GM12865 (cell line): ENCODE measurements at regions not wholly inside any gene's neighbourhood (a gene's known extent, or its start where the extent isn't known, plus 50 kb on each side); places are given as distances from the start of the nearest gene placed in this dataset.
"Not testable (repeated sequence)": the region's sequence is repeated elsewhere in the genome, so short reads cannot be mapped to it uniquely, and the experiment has no call there.

ENCODE experiments used
- DNase-seq: peaks from one replicate; pipeline ENCODE4 v3.0.0; 2010; ENCODE audit warnings: low read depth
- H3K4me3 ChIP-seq: 2 replicates; pipeline ENCODE4 v1.5.1; 2011; ENCODE audit warnings: mild to moderate bottlenecking, low read depth, low read length, control low read depth
- TF ChIP-seq, protein P1 (sequence below): IDR thresholded peaks from 2 replicates; pipeline ENCODE4 v1.5.1; 2011; ENCODE audit warnings: low read length, control low read depth, low read depth, inconsistent platforms; ENCODE audit not compliant: insufficient read depth; ENCODE audit errors: missing control alignments

DNA sequence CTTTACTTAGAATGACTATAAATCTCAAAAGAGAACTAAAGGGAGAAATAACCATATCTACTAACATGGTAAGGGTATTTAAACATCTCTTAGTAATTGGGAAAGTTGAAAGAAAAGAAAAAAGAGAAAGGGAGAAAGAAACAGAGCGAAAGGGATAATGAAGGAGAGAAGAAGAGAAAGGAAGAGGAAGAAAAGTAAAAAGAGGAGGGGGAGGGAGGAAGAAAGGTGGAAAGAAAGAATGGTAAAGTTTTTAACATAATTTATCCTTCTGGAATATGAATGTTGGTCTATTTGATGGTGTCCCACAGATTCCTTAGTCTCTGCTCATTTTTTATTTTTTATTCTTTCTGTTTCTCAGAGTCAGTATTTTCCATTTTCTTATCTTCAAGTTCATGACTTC, 202.7 kb downstream of the ZNF92 start:
- not testable (repeated sequence) for DNase-seq, H3K4me3 ChIP-seq

DNA sequence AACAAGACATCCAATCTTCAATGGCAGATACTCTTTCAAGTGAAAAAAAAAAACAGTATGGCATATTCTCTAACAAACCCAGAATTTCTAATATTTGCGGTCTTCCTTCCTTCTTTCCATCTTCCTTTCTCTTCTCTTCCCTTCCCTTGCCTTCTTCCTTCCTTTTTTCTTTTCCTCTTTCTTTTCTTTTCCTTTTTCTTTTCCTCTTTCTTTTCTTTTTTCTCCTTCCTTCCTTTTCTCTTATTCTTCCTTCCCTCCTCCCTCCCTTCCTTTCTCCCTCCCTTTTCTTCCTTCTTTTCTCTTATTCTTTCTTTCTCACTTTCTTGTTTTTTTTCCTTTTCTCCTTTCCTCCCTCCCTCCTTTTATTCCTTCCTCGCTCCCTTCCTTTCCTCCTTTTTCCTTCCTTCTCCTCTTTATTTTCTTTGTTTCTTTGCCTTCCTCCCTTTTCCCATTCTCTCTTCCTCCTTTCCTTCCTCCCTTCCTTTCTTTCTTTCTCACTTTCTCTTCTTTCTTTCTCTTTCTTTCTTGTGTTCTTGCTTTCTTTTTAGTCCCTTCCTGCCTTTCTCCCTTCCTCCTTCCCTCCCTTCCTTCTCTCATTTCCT, 209.0 kb downstream of the ZNF92 start:
- DNase-seq = not testable (repeated sequence)

DNA sequence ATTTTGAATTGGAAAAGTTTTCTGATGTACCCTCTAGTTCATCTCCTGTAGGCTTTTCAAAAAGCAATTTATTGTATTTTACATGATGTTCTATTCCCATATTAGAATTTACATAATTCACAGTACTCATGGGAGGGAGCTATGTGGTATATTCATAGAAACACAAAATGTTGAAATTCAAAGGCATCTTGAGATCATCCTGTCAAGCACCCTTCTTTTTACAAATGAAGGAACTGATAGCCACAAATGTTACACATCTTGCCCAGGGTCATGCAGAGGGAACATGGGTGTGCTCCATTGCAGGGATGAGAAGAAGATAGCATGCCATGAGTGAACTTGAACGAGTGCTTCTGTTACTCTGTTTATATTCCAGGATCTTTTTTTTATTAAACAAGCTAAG, 228.8 kb downstream of the ZNF92 start:
- H3K4me3 ChIP-seq, DNase-seq: not testable (repeated sequence)

More for the DNA sequence above, 209.0 kb downstream of the ZNF92 start:
- not testable (repeated sequence) for H3K4me3 ChIP-seq

DNA sequence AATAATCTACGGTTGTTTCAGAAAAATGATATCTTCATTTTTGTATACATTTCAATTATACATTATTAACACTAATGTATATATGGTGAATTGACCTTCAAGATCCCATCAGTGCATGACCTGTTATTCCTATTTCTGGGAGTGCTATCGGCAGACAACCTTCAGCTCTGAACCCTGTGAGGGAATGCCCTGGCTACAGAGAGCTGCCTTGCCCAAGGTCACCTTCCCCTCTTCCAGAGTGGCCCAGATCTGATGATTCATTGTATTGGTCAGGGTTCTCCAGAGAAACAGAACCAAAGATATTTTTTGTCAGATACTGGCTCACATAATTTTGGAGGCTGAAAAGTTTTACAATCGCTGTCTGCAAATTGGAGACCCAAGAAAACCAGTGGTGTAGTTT, 235.5 kb downstream of the ZNF92 start:
- DNase-seq = no peak
- H3K4me3 ChIP-seq = no peak overlapping the region
- TF ChIP-seq, protein P1, sequence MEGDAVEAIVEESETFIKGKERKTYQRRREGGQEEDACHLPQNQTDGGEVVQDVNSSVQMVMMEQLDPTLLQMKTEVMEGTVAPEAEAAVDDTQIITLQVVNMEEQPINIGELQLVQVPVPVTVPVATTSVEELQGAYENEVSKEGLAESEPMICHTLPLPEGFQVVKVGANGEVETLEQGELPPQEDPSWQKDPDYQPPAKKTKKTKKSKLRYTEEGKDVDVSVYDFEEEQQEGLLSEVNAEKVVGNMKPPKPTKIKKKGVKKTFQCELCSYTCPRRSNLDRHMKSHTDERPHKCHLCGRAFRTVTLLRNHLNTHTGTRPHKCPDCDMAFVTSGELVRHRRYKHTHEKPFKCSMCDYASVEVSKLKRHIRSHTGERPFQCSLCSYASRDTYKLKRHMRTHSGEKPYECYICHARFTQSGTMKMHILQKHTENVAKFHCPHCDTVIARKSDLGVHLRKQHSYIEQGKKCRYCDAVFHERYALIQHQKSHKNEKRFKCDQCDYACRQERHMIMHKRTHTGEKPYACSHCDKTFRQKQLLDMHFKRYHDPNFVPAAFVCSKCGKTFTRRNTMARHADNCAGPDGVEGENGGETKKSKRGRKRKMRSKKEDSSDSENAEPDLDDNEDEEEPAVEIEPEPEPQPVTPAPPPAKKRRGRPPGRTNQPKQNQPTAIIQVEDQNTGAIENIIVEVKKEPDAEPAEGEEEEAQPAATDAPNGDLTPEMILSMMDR = no peak

DNA sequence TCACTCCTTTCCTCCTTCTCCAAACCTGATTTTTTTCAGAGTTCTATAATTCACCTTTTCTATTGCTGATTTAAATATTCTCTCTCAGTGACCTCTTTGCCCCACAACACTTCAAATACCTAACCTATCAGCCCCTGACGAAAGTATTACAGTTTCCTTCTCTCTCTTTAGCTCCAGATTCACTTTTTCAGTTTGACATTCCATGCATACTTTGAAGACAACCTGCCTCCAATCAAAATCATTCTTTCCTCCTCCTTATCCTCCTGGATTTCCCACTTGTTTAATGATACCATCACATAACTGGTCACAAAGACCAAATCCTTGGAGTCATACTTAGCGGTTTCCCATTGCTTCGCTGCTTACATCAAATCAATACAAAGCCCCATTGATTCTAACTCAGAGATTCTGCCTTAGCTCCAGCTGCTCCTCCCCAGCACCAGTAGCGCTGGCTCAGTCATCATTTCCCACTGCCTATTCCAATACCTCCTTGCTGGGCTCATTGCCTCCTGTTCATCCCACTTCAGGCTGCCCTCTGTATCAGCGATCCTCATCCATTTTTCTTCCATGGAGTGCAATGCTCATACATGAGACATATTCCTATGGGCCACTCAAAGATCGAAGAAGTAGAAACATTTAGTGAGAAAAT, 240.1 kb downstream of the ZNF92 start:
- not testable (repeated sequence) for H3K4me3 ChIP-seq, DNase-seq

DNA sequence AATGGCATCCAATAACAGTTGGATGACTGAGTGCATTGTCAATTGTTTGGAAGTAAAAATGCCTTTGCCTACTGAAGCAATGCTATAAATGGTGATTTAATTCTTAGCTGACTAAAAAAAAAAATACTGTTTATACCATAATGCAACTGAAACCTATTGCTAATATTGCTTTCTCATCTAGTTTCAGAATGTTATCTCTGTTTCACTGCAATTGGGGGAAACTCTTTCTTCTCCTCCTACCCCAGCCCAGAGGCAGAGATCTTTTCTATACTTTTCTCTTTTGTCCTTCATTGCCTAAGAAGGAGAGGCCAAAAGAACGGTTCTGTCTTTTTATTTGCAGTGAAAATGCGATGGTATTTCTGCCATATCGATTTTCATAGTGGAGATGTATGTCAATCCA, 242.5 kb downstream of the ZNF92 start:
- not testable (repeated sequence) for DNase-seq, H3K4me3 ChIP-seq

DNA sequence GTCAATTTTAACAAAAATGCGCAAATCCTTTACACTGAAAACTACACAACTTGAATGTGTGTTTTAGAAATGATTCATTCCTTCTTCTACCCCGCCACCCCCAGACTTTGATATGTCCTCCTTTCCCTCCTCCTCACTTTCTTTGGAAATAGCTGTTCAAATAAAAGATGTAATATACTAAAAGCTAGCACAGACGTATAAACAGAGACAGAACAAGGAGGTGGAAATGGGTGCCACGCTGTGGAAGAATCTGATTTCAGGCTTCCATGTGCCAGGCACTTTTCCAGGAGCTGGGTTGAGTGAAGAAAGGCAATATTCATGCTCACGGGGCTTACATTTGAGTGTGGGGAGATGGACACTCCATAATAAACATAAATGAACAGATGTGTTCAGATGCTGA, 246.6 kb downstream of the ZNF92 start:
- not testable (repeated sequence) for H3K4me3 ChIP-seq, DNase-seq

DNA sequence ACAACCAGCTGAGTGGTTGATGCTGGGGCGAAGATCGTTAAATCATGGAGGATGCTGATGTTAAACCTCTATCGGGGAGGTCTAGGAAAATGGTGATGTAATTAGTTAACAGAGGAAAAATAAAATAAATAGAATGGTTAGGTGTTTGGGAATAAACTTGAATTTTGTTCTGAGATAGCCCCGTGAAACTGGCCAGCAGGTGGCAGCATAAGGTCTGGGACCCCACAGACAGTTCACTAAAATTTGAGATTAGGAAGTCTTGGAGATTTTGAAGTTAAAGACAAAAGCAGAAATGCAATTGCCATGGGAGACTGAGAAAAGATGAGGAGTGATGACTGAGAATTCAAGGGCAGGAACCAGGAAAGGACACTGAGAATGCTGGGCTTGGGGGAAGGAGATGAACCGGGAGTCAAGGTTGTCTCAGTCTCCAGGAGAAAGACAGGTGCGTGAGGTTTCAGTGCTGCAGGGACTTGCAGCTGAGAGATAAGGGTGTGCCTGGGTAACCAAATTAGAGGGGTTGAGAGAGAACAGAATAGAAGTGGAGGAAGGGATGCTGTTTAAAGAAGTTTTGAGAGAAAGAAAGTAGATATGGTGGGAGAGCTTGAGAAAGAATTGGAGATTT, 248.0 kb downstream of the ZNF92 start:
- peak; percentile 11 for DNase-seq
- TF ChIP-seq, protein P1 = peak; percentile 44
- not testable (repeated sequence) for H3K4me3 ChIP-seq

DNA sequence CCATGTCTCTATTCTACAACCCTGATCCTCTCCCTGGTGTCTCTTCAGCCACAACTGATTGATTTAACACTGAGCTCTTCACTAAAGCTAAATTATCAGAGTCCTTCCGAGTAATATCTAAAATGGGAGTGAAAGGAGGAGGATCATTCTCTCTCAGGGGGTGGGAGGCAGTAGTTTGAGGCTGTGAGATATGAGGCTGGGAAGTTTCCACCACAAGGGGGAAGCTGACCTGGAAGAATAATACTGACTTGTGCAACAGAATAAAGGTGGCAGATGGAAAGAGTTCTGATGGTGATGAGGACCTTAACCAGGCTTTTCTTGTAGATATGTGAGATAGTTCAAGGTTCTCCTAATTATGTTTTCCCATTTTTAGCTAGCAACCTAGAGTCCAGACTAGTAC, 241.6 kb upstream of the VKORC1L1 start:
- H3K4me3 ChIP-seq, DNase-seq: not testable (repeated sequence)

DNA sequence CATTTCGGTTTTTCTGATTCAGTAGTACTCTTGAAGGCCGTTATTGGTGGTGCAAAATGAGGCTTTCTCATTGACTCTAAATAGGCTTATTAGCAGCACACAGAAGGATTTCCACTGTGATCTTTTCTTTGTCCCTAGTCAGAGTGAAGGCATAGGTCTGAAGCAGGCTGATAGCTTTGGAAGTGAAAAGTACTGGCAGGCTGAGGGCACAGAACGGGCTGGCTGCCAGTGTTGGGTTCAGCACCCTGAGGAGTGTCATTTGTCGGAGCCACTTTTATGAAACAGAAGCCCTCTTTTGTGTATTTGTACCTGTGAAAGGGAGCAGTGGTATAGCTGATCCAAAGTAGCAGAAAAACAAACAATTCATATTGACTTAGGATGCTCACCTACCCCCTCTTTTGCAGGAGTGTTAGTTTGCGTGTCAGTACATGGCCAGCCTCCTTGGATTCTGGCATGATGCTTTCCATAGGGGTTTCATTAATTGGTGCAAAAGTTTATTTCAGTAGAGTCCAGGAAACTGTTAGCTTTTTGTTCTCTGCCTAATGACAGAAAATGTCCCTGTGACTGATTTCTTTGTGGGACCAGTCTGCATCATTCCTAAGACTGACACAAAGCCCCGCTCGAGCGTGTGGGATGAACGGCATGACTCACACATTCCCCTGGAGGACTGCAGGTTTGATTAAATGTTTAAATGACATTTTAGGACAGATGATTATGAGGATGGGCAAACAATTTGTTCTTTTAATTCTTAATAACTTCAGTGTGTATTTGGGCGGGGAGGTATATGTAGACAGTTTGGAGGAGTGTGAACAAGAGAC, 239.1 kb upstream of the VKORC1L1 start:
- DNase-seq, H3K4me3 ChIP-seq: not testable (repeated sequence)

DNA sequence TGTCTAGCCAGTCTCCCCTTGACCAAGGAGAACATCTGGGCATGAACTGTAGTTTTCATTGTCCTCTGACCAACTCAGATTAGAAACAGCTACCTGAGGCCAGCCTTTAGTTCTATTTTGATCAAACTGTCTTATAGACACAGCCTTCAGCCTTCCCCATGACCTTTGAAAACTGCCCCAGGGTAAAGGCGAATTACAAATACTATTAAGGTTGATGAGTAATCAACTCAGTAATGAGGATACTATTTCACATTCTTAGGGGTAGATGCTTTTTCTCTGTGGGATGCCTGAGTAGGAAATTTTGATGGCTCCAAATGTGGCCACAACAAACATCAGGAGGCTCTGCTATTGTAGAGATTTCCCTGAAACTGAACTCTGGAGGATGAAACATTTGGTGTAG, 234.0 kb upstream of the VKORC1L1 start:
- H3K4me3 ChIP-seq = not testable (repeated sequence)

DNA sequence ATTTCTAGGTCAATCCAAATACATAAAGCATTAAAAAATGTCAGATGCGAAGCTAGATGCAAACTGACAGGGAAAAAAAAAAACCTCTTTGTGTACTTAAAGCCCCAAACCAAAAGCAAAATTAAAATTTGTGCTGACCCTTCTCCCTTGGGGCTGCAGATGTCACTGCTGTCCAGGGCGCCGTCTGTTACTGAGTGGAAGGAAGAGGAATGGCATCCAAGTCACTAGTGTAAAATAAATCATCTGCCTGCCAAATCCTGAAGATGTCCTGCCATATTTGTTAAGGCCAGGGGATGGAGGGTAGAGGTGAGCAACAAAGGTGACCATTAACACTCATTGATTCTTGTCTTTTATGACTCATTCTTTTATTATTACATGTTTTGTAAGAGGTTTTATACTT, 233.2 kb upstream of the VKORC1L1 start:
- DNase-seq, H3K4me3 ChIP-seq: not testable (repeated sequence)

More for the DNA sequence above, 234.0 kb upstream of the VKORC1L1 start:
- DNase-seq = not testable (repeated sequence)

DNA sequence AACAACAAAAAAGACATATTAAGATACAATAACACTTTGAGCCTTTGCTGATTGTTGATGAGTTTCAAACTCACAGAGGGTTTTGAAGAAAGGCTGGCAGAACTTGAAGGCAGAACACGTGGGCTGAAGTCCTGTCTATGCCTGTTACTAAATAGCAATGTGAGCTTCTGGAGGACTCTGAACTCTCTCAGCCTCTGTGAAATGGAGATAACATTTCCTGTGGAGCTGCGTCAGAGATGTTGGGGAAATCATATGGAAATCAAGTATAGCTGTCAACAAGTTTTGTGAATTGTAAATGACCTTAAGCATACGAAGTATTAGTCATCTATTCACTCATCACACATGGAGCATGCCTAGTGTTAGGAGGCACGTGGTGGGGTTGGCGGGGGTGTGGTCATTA, 229.4 kb upstream of the VKORC1L1 start:
- not testable (repeated sequence) for H3K4me3 ChIP-seq, DNase-seq

DNA sequence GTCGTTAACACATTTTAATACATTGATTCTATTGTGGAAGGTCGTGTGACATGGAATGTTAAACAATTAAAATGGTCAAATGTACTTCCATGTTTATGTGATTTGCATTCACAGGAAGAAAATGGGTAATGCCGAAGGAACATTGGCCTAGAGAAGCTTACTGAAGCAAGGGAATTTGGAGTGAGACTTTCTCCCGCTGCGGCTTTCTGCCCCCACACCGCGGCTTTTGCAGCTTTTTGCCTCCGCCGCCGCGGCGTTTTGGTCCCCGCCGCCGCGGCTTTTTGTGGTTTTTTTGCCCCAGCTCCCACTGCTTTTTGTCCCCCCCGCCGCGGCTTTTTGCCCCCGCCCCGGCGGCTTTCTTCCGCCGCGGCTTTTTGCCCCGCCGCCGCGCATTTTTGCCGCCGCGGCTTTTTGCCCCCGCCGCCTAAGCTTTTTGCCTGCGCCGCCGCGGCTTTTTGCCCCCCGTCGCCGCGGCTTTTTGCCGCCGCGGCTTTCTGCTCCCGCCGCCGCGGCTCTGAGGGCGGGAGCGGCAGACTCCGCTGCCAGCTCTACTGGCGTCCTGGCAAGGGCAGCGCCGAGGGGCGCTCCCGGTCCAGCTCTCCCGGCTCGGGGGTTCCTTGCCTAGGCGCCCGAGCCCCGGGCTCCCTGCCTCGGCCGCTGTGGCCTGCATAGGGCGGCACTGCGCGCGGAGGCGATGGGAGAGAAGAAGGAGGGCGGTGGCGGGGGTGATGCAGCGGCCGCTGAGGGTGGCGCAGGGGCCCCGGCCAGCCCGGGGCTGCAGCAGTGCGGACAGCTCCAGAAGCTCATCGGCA, 225.5 kb upstream of the VKORC1L1 start:
- H3K4me3 ChIP-seq, DNase-seq: not testable (repeated sequence)

DNA sequence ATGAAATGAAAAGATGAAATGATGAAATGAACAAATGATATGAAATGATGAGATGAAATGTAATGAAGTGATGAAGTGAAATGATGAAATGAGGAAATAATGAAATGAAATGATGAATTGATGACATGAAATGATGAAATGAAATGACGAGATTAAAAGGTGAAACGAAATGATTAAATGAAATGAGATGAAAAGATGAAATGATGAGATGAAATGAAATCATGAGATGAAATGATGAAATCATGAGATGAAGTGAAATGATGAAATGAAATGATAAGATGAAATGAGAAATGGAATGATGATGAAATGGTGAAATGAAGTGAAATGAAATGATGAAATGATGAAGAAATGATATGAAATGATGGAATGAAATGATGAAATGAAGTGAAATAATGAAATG, 221.7 kb upstream of the VKORC1L1 start:
- not testable (repeated sequence) for H3K4me3 ChIP-seq, DNase-seq
